Stimulated activated memory B cell treated with anti-CD40 and anti-IgM and Interleukin-4, amounts not matched to agents 10 μg/mL and 1 μg/mL and 100 μg/mL, for 72 hours (primary cell): ENCODE measurements at regions not wholly inside any gene's neighbourhood (a gene's known extent, or its start where the extent isn't known, plus 50 kb on each side); places are given as distances from the start of the nearest gene placed in this dataset.

Experiments used
- ATAC-seq: fragments of 150-1000 bp; cut with Tn5 transposase; 2 replicates; pipeline ENCODE4 v1.10.0; 2021
- H3K27ac Mint-ChIP-seq: one replicate; pipeline ENCODE4 v1.8.0; 2022; ENCODE audit warnings: mild to moderate bottlenecking, mixed read lengths
- H3K27me3 Mint-ChIP-seq: one replicate; pipeline ENCODE4 v1.8.0; 2022; ENCODE audit warnings: mixed read lengths
- H3K36me3 Mint-ChIP-seq: one replicate; pipeline ENCODE4 v1.8.0; 2022; ENCODE audit warnings: mixed read lengths
- H3K4me1 Mint-ChIP-seq: one replicate; pipeline ENCODE4 v1.8.0; 2022; ENCODE audit warnings: mixed read lengths
- H3K4me3 Mint-ChIP-seq: one replicate; pipeline ENCODE4 v1.8.0; 2022; ENCODE audit warnings: mild to moderate bottlenecking, moderate library complexity, mixed read lengths
- H3K9me3 Mint-ChIP-seq: one replicate; pipeline ENCODE4 v1.8.0; 2022; ENCODE audit warnings: mixed read lengths

DNA sequence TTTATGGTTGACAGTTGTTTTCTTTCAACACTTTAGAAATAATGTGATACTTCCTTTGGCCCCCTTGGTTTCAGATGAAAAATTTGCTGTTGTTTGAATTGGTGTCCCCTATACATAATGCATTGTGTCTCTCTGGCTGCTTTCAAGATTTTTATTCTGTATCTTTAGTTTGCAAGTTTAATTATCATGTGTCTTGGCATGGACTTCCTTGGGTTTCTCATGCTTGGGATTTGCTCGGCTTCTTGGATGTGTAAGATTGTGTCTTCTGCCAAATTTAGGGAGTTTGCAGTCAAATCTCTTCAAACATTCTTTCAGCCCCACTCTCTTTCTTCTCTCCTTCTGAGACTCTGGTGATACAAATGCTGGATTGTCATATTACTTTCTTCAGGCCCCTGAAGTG, 53.4 kb upstream of the PTPRG start:
- H3K4me1 Mint-ChIP-seq, result no peaks in the 10 kb centered on the region
- peaks cover 9% of the 10 kb centered on the region for H3K27me3 Mint-ChIP-seq
- no peaks in the 10 kb centered on the region for H3K36me3 Mint-ChIP-seq
- no peak overlapping the region for H3K27ac Mint-ChIP-seq
- ATAC-seq, result no peak
- H3K4me3 Mint-ChIP-seq, result no peak overlapping the region
- peaks cover 3% of the 10 kb centered on the region for H3K9me3 Mint-ChIP-seq
